PC-3 (cell line): ENCODE measurements at regions not wholly inside any gene's neighbourhood (a gene's known extent, or its start where the extent isn't known, plus 50 kb on each side); places are given as distances from the start of the nearest gene placed in this dataset.

ENCODE experiments used
- ATAC-seq: fragments of 200-7000 bp; cut with Tn5 transposase; 2 replicates; pipeline ENCODE4 v1.9.1; 2020; ENCODE audit warnings: mild to moderate bottlenecking, moderate library complexity
- BruUV-seq: library from RNA; stranded (reverse); fragments of 400-500 nt; replicated peaks from 2 replicates; lab custom pipeline; 2021; lab: Mats Ljungman, UMichigan
- CTCF ChIA-PET: fragments of 300-600 bp; sonication (Branson Sonifier 250); formaldehyde crosslinking; loops from one replicate; lab custom pipeline; 2022; ENCODE audit warnings: antibody characterized with exemption; lab: Charles Lee
- POLR2A ChIA-PET: fragments of 300-600 bp; sonication (Branson Sonifier 250); formaldehyde crosslinking; loops from one replicate; lab custom pipeline; 2022; ENCODE audit warnings: antibody characterized with exemption; ENCODE audit not compliant: unreplicated experiment; lab: Charles Lee
- DNase-seq: peaks from one replicate; pipeline ENCODE4 v3.0.0-alpha.2; 2015
- H2AFZ ChIP-seq: fragments of 300-600 bp; sonication (generic); 2 replicates; pipeline ENCODE4 v1.6.0; 2016; ENCODE audit warnings: antibody characterized with exemption, low read length
- H3F3A ChIP-seq: fragments of 300-600 bp; sonication (generic); one replicate; pipeline ENCODE4 v1.6.0; 2017; ENCODE audit warnings: antibody characterized with exemption, low read length, control low read depth, mild to moderate bottlenecking; ENCODE audit not compliant: unreplicated experiment
- H3K27ac ChIP-seq: fragments of 300-600 bp; sonication (generic); 2 replicates; pipeline ENCODE4 v1.5.1; 2016; ENCODE audit warnings: mild to moderate bottlenecking, low read length
- H3K27me3 ChIP-seq: fragments of 300-600 bp; sonication (generic); 2 replicates; pipeline ENCODE4 v1.6.1; 2016; ENCODE audit warnings: low read length, mixed read lengths
- H3K36me3 ChIP-seq: fragments of 300-600 bp; sonication (generic); 2 replicates; pipeline ENCODE4 v1.6.1; 2016; ENCODE audit warnings: low read depth, mixed run types, low read length, mixed read lengths
- H3K4me1 ChIP-seq: fragments of 300-600 bp; sonication (generic); 2 replicates; pipeline ENCODE4 v1.5.1; 2016; ENCODE audit warnings: low read length; ENCODE audit not compliant: insufficient read depth
- H3K4me2 ChIP-seq: fragments of 300-600 bp; sonication (generic); 2 replicates; pipeline ENCODE4 v1.6.0; 2016; ENCODE audit warnings: low read length
- H3K4me3 ChIP-seq: fragments of 300-600 bp; sonication (generic); 2 replicates; pipeline ENCODE4 v1.5.1; 2016; ENCODE audit warnings: mild to moderate bottlenecking, low read length, mixed read lengths
- H3K79me2 ChIP-seq: fragments of 300-600 bp; sonication (generic); 2 replicates; pipeline ENCODE4 v1.6.1; 2017; ENCODE audit warnings: low read length, mixed read lengths
- H3K9ac ChIP-seq: fragments of 300-600 bp; sonication (generic); 2 replicates; pipeline ENCODE4 v1.6.0; 2016; ENCODE audit warnings: mild to moderate bottlenecking, low read length
- H3K9me2 ChIP-seq: fragments of 300-600 bp; sonication (generic); replicated peaks from 2 replicates; pipeline ENCODE4 v1.6.1; 2016; ENCODE audit warnings: mixed run types, low read length, mixed read lengths
- H3K9me3 ChIP-seq: fragments of 300-600 bp; sonication (generic); 2 replicates; pipeline ENCODE4 v1.6.1; 2016; ENCODE audit warnings: low read length, mixed read lengths
- H4K20me1 ChIP-seq: fragments of 300-600 bp; sonication (generic); 2 replicates; pipeline ENCODE4 v1.6.1; 2016; ENCODE audit warnings: low read length, mixed read lengths
- CTCF ChIP-seq: fragments of 300-600 bp; sonication (generic); conservative IDR thresholded peaks from 2 replicates; pipeline ENCODE4 v1.5.1; 2017; ENCODE audit warnings: antibody characterized with exemption, low read depth, mild to moderate bottlenecking, low read length
- EZH2 ChIP-seq: fragments of 300-600 bp; sonication (generic); IDR thresholded peaks from one replicate; pipeline ENCODE4 v1.6.1; 2017; ENCODE audit warnings: antibody characterized with exemption, mild to moderate bottlenecking, low read length; ENCODE audit not compliant: unreplicated experiment
- EZH2phosphoT487 ChIP-seq: fragments of 300-600 bp; sonication (generic); IDR thresholded peaks from 2 replicates; pipeline ENCODE4 v1.6.1; 2018; ENCODE audit warnings: mild to moderate bottlenecking, antibody characterized with exemption, low read length, borderline replicate concordance
- intact Hi-C: fragments of 100-400 bp; cut with micrococcal nuclease; formaldehyde crosslinking; loops from 2 replicates; pipeline ENCODE4 v1.9.0; 2023

DNA sequence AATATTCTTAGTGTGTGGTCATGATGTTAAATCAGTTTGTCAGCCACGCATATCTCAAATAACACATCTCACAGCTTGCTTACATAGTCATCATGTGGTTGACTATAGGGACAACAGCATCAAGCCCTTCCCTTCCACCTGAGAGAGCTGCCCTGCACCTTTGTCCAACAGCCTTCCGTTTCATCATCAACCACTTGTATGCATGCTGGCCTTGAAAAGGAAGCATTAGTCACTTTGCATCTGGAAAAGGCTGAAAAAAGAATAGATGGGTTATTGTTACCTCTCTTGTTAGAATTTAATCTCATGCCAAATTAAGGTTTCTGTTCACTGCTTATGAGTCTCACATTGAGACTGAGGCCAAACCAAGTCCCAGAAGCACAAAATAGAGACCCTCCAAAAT is 1586.5 kb upstream of the SEL1L start:
- Histone ChIP-seq H2AFZ (no peak overlapping the region), H3K79me2 (no peaks in the 10 kb centered on the region), H3K4me1 (no peaks in the 10 kb centered on the region), H3K9me3 (0 out of 2 replicates have a peak, but pooled peaks cover 6% of the 10 kb centered on the region), H3K27ac (no peak overlapping the region), H3F3A (no peaks in the 10 kb centered on the region), H3K9me2 (no peaks in the 10 kb centered on the region), H3K9ac (no peak overlapping the region), H3K4me3 (no peak overlapping the region), H3K4me2 (no peak overlapping the region), H3K27me3 (no peaks in the 10 kb centered on the region), H3K36me3 (no peaks in the 10 kb centered on the region), H4K20me1 (no peaks in the 10 kb centered on the region)
- ATAC-seq (no peak), DNase-seq (peak; percentile 23)
- BruUV-seq, result no TSS peak
- POLR2A ChIA-PET, result no interaction called here
- TF ChIP-seq EZH2, result no peak
- TF ChIP-seq CTCF, result no peak
- TF ChIP-seq EZH2phosphoT487, result no peak
- CTCF ChIA-PET, result no interaction called here
- intact Hi-C loops, result no loop called here

GRCh38 chr14:83126076-83126475 is 1592.4 kb upstream of the SEL1L start:
- intact Hi-C loops, result no loop called here
- H3K9me3 ChIP-seq, result 0 out of 2 replicates have a peak, but pooled peaks cover 10% of the 10 kb centered on the region
- no peaks in the 10 kb centered on the region for H3K36me3 ChIP-seq
- TF ChIP-seq EZH2, result no peak
- no peak for TF ChIP-seq EZH2phosphoT487
- TF ChIP-seq CTCF, result no peak
- H3F3A ChIP-seq, result no peaks in the 10 kb centered on the region
- H3K79me2 ChIP-seq, result no peaks in the 10 kb centered on the region
- no peaks in the 10 kb centered on the region for H3K27me3 ChIP-seq
- ATAC-seq, result no peak
- POLR2A ChIA-PET, result no interaction called here
- H3K9ac ChIP-seq, result no peak overlapping the region
- H3K27ac ChIP-seq, result no peak overlapping the region
- BruUV-seq, result no TSS peak
- no peaks in the 10 kb centered on the region for H3K9me2 ChIP-seq
- no peak overlapping the region for H3K4me2 ChIP-seq
- no peaks in the 10 kb centered on the region for H3K4me1 ChIP-seq
- CTCF ChIA-PET, result no interaction called here
- H3K4me3 ChIP-seq, result no peak overlapping the region
- H2AFZ ChIP-seq, result no peak overlapping the region
- DNase-seq, result no peak
- H4K20me1 ChIP-seq, result no peaks in the 10 kb centered on the region

DNA sequence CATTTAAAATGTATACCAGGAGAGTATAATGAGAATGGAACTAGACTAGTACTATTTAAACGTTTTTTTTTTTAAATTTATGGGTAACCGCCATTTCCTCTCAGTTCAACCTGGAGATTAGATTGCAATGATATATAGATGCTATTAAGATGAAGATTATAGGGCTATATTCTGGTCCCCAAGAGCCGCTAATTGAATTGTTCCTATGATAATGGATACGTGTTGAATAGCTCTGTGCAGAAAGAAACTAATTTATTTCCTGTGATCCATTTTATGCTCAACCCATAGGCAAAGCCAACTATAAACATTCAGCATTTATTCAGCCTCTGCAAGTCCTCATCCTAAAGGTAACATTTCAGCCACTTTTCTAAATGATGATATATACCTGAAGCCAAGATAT is 1595.1 kb upstream of the SEL1L start:
- Histone ChIP-seq H3K9me2 (no peaks in the 10 kb centered on the region), H3K4me3 (no peak overlapping the region), H3K9ac (no peak overlapping the region), H3K36me3 (no peaks in the 10 kb centered on the region), H4K20me1 (no peaks in the 10 kb centered on the region), H3K27me3 (0 out of 2 replicates have a peak, but pooled peaks cover 5% of the 10 kb centered on the region), H2AFZ (no peak overlapping the region), H3F3A (no peaks in the 10 kb centered on the region), H3K4me1 (no peaks in the 10 kb centered on the region), H3K27ac (no peak overlapping the region), H3K4me2 (no peak overlapping the region), H3K9me3 (peaks cover 8% of the 10 kb centered on the region; the same call in 1 of the 2 replicates), H3K79me2 (no peaks in the 10 kb centered on the region)
- intact Hi-C loops, result no loop called here
- POLR2A ChIA-PET, result no interaction called here
- no peak for ATAC-seq
- no peak for DNase-seq
- no TSS peak for BruUV-seq
- TF ChIP-seq EZH2 (no peak), CTCF (no peak), EZH2phosphoT487 (no peak)
- CTCF ChIA-PET, result no interaction called here
